IMR-90 (cell line): ENCODE measurements at regions not wholly inside any gene's neighbourhood (a gene's known extent, or its start where the extent isn't known, plus 50 kb on each side); places are given as distances from the start of the nearest gene placed in this dataset.

Experiments
- ATAC-seq: fragments of 200-7000 bp; cut with Tn5 transposase; 2 replicates; pipeline ENCODE4 v1.9.1; 2020; ENCODE audit warnings: low read depth, mild to moderate bottlenecking, moderate library complexity
- BruUV-seq: library from RNA; stranded (reverse); fragments of 400-500 nt; replicated peaks from 2 replicates; lab custom pipeline; 2021; lab: Mats Ljungman, UMichigan
- CTCF ChIA-PET: fragments of 300-600 bp; formaldehyde crosslinking; extraction: SDS; loops from one replicate; lab custom pipeline; 2021; ENCODE audit warnings: antibody characterized with exemption; lab: Yijun Ruan, JAX
- POLR2A ChIA-PET: fragments of 300-600 bp; sonication (Branson Sonifier 250); formaldehyde crosslinking; loops from one replicate; lab custom pipeline; 2022; ENCODE audit warnings: antibody characterized with exemption; ENCODE audit not compliant: unreplicated experiment; lab: Charles Lee
- DNase-seq: peaks from one replicate; pipeline ENCODE4 v3.0.0; 2013
- H2AFZ ChIP-seq: replicated peaks from 2 replicates; pipeline ENCODE3; 2013; ENCODE audit warnings: low read length, mild to moderate bottlenecking; ENCODE audit not compliant: poor library complexity
- H2AK5ac ChIP-seq: 2 replicates; pipeline ENCODE4 v1.6.1; 2013; ENCODE audit warnings: low read depth, low read length, inconsistent platforms
- H2AK9ac ChIP-seq: replicated peaks from 2 replicates; pipeline ENCODE3; 2013; ENCODE audit warnings: mild to moderate bottlenecking, low read depth, low read length, moderate library complexity; ENCODE audit not compliant: poor library complexity
- H2BK120ac ChIP-seq: 2 replicates; pipeline ENCODE4 v1.6.1; 2013; ENCODE audit warnings: low read depth, low read length, inconsistent platforms
- H2BK15ac ChIP-seq: 3 replicates; pipeline ENCODE4 v1.6.1; 2013; ENCODE audit warnings: low read depth, low read length, inconsistent platforms
- H2BK20ac ChIP-seq: 2 replicates; pipeline ENCODE4 v1.6.1; 2013; ENCODE audit warnings: low read depth, mild to moderate bottlenecking, inconsistent platforms, low read length, moderate library complexity
- H2BK5ac ChIP-seq: 2 replicates; pipeline ENCODE4 v1.6.1; 2013; ENCODE audit warnings: mild to moderate bottlenecking, low read depth, low read length, inconsistent platforms; ENCODE audit not compliant: poor library complexity, severe bottlenecking
- H3K14ac ChIP-seq: replicated peaks from 2 replicates; pipeline ENCODE4 v1.6.1; 2013; ENCODE audit warnings: low read depth, low read length, inconsistent platforms
- H3K18ac ChIP-seq: 2 replicates; pipeline ENCODE4 v1.6.1; 2013; ENCODE audit warnings: low read depth, low read length, control low read depth
- H3K23ac ChIP-seq: 2 replicates; pipeline ENCODE4 v1.6.1; 2013; ENCODE audit warnings: low read depth, low read length, inconsistent platforms
- H3K27ac ChIP-seq: 2 replicates; pipeline ENCODE4 v1.5.1; 2013; ENCODE audit warnings: mild to moderate bottlenecking, control low read depth, low read length; ENCODE audit not compliant: insufficient read depth
- H3K27me3 ChIP-seq: 2 replicates; pipeline ENCODE4 v1.6.1; 2013; ENCODE audit warnings: low read length; ENCODE audit not compliant: control insufficient read depth, insufficient read depth
- H3K36me3 ChIP-seq: 2 replicates; pipeline ENCODE4 v1.6.1; 2013; ENCODE audit warnings: low read length, mixed read lengths; ENCODE audit not compliant: control insufficient read depth, insufficient read depth
- H3K4ac ChIP-seq: 2 replicates; pipeline ENCODE4 v1.6.1; 2013; ENCODE audit warnings: low read depth, low read length, inconsistent platforms
- H3K4me1 ChIP-seq: 2 replicates; pipeline ENCODE4 v1.6.1; 2013; ENCODE audit warnings: low read length, mixed read lengths; ENCODE audit not compliant: control insufficient read depth, insufficient read depth
- H3K4me2 ChIP-seq: 2 replicates; pipeline ENCODE4 v1.6.1; 2013; ENCODE audit warnings: low read depth, mild to moderate bottlenecking, control low read depth, low read length, moderate library complexity
- H3K4me3 ChIP-seq: 2 replicates; pipeline ENCODE4 v1.5.1; 2013; ENCODE audit warnings: low read depth, mild to moderate bottlenecking, control low read depth, low read length, moderate library complexity; ENCODE audit not compliant: insufficient read depth
- H3K56ac ChIP-seq: 2 replicates; pipeline ENCODE4 v1.6.1; 2013; ENCODE audit warnings: low read length, inconsistent platforms; ENCODE audit not compliant: insufficient read depth; ENCODE audit errors: extremely low read depth
- H3K79me1 ChIP-seq, 2 experiments: 2 replicates each; pipeline ENCODE4 v1.6.1; 2013; ENCODE audit warnings: low read length in 2 of 2, inconsistent platforms in 1 of 2, low read depth in 1 of 2
- H3K9ac ChIP-seq: 2 replicates; pipeline ENCODE4 v1.6.1; 2013; ENCODE audit warnings: low read depth, low read length, control low read depth
- H3K9me1 ChIP-seq: 2 replicates; pipeline ENCODE4 v1.6.1; 2013; ENCODE audit warnings: low read length, inconsistent platforms; ENCODE audit not compliant: insufficient read depth
- H3K9me3 ChIP-seq: 2 replicates; pipeline ENCODE4 v1.6.1; 2013; ENCODE audit warnings: low read length; ENCODE audit not compliant: control insufficient read depth, insufficient read depth
- H4K20me1 ChIP-seq: 2 replicates; pipeline ENCODE4 v1.6.1; 2013; ENCODE audit warnings: low read length, inconsistent platforms; ENCODE audit not compliant: insufficient read depth
- H4K5ac ChIP-seq: 2 replicates; pipeline ENCODE4 v1.6.1; 2013; ENCODE audit warnings: mild to moderate bottlenecking, low read depth, low read length, control low read depth
- H4K8ac ChIP-seq, 2 experiments: 2 replicates each; pipeline ENCODE4 v1.6.1; 2013; ENCODE audit warnings: low read depth in 2 of 2, low read length in 2 of 2, control low read depth in 1 of 2, inconsistent platforms in 1 of 2
- H4K91ac ChIP-seq: 2 replicates; pipeline ENCODE4 v1.6.1; 2013; ENCODE audit warnings: low read depth, low read length, inconsistent platforms; ENCODE audit not compliant: insufficient read depth
- BHLHE40 ChIP-seq: fragments of 150-350 bp; IDR thresholded peaks from 2 replicates; pipeline ENCODE4 v1.6.1; 2016; ENCODE audit warnings: mild to moderate bottlenecking, low read depth, low read length
- CEBPB ChIP-seq: IDR thresholded peaks from 2 replicates; pipeline ENCODE4 v1.6.1; 2012; ENCODE audit warnings: low read depth, low read length, improper control_type of control experiment
- CHD1 ChIP-seq: IDR thresholded peaks from 2 replicates; pipeline ENCODE4 v1.6.1; 2012; ENCODE audit warnings: low read depth, low read length, improper control_type of control experiment
- CTCF ChIP-seq: conservative IDR thresholded peaks from 2 replicates; pipeline ENCODE4 v1.5.1; 2012; ENCODE audit warnings: mild to moderate bottlenecking, low read depth, low read length, improper control_type of control experiment
- FOS ChIP-seq: fragments of 150-350 bp; IDR thresholded peaks from 2 replicates; pipeline ENCODE4 v1.6.1; 2016; ENCODE audit warnings: low read depth, low read length
- MAFK ChIP-seq: IDR thresholded peaks from 2 replicates; pipeline ENCODE4 v1.6.1; 2012; ENCODE audit warnings: low read depth, low read length, improper control_type of control experiment
- MAZ ChIP-seq: IDR thresholded peaks from 2 replicates; pipeline ENCODE4 v1.6.1; 2012; ENCODE audit warnings: low read depth, mild to moderate bottlenecking, low read length, improper control_type of control experiment, moderate library complexity, borderline replicate concordance
- MXI1 ChIP-seq: IDR thresholded peaks from 2 replicates; pipeline ENCODE4 v1.6.1; 2012; ENCODE audit warnings: low read depth, mild to moderate bottlenecking, low read length, moderate library complexity, borderline replicate concordance
- NFE2L2 ChIP-seq: fragments of 150-350 bp; IDR thresholded peaks from 2 replicates; pipeline ENCODE4 v1.6.1; 2016; ENCODE audit warnings: low read depth, mild to moderate bottlenecking, low read length
- POLR2A ChIP-seq: IDR thresholded peaks from 2 replicates; pipeline ENCODE4 v1.6.1; 2012; ENCODE audit warnings: mild to moderate bottlenecking, low read depth, low read length
- RAD21 ChIP-seq: IDR thresholded peaks from 2 replicates; pipeline ENCODE4 v1.6.1; 2012; ENCODE audit warnings: low read length, improper control_type of control experiment
- RCOR1 ChIP-seq: IDR thresholded peaks from 2 replicates; pipeline ENCODE4 v1.6.1; 2012; ENCODE audit warnings: mild to moderate bottlenecking, low read length, improper control_type of control experiment; ENCODE audit not compliant: insufficient replicate concordance
- RFX5 ChIP-seq: IDR thresholded peaks from 2 replicates; pipeline ENCODE4 v1.8.0; 2012; ENCODE audit warnings: low read depth, mild to moderate bottlenecking, low read length, moderate library complexity
- SMC3 ChIP-seq: fragments of 150-350 bp; IDR thresholded peaks from 2 replicates; pipeline ENCODE4 v1.6.1; 2016; ENCODE audit warnings: low read depth, mild to moderate bottlenecking, antibody characterized with exemption, low read length, moderate library complexity
- USF2 ChIP-seq: fragments of 150-350 bp; IDR thresholded peaks from 2 replicates; pipeline ENCODE4 v1.6.1; 2017; ENCODE audit warnings: mild to moderate bottlenecking, antibody characterized with exemption, low read length, low read depth
- WGBS, 2 experiments: methylation state at CpG; one replicate each; pipeline versions ENCODE4 v1.1.5 to v1.1.7; 2013; ENCODE audit warnings: missing lambda C conversion rate in 2 of 2; ENCODE audit not compliant: insufficient read length in 1 of 2; ENCODE audit errors: extremely low coverage in 2 of 2; 5-methylcytosine and 5-hydroxymethylcytosine counted together
- dilution Hi-C: fragments of 300-500 bp; cut with HindIII; formaldehyde crosslinking; loops from one replicate; pipeline ENCODE4 v1.14.3; 2018; ENCODE audit warnings: low sequenced_read_pairs; ENCODE audit not compliant: unreplicated experiment
- in situ Hi-C: fragments of 300-500 bp; cut with MboI; formaldehyde crosslinking; loops from 3 replicates; pipeline ENCODE4 v1.14.3; 2019; ENCODE audit warnings: low sequenced_read_pairs, inconsistent platforms, mixed read lengths
- intact Hi-C: fragments of 100-400 bp; cut with micrococcal nuclease; formaldehyde crosslinking; loops from 2 replicates; pipeline ENCODE4 v1.10.0; 2022
- TF ChIP-seq, protein P1 (sequence below): fragments of 150-350 bp; IDR thresholded peaks from 2 replicates; pipeline ENCODE4 v1.6.1; 2016; ENCODE audit warnings: low read depth, mild to moderate bottlenecking, low read length, moderate library complexity, borderline replicate concordance

GRCh38 chr10:123588386-123588914 lies 77.7 kb upstream of the GPR26 start:
- no peaks in the 10 kb centered on the region for H3K4me1 ChIP-seq
- H3K36me3 ChIP-seq, result no peaks in the 10 kb centered on the region
- no peak overlapping the region for H2AK5ac ChIP-seq
- H2BK120ac ChIP-seq, result no peak overlapping the region
- DNase-seq, result no peak
- no peak overlapping the region for H3K18ac ChIP-seq
- H4K8ac ChIP-seq, result no peak overlapping the region
- no peaks in the 10 kb centered on the region for H3K79me1 ChIP-seq
- intact Hi-C loops, result no loop called here
- H4K20me1 ChIP-seq, result no peaks in the 10 kb centered on the region
- H2AK9ac ChIP-seq, result no peak overlapping the region
- WGBS, 2 experiments, result 20% methylated on average over 2 of the region's 7 CpGs; no CpG with 5 or more reads in 1 of the 2 experiments
- no peak overlapping the region for H3K23ac ChIP-seq
- in situ Hi-C loops, result loop anchor here (10.0 kb wide), 2 partner anchors 376 to 796 kb away; no protein-coding TSS in a partner anchor
- peaks cover 6% of the 10 kb centered on the region; the same call in 1 of the 2 replicates for H3K9me3 ChIP-seq
- no peak overlapping the region for H3K4ac ChIP-seq
- H3K4me3 ChIP-seq, result no peak overlapping the region
- no peak for ATAC-seq
- H2BK5ac ChIP-seq, result no peak overlapping the region
- H2BK20ac ChIP-seq, result no peak overlapping the region
- POLR2A ChIA-PET, result no interaction called here
- CTCF ChIA-PET, result no interaction called here
- no peaks in the 10 kb centered on the region for H3K9me1 ChIP-seq
- no peak overlapping the region for H3K4me2 ChIP-seq
- no peak overlapping the region for H3K27ac ChIP-seq
- H4K5ac ChIP-seq, result no peak overlapping the region
- no peak overlapping the region for H3K14ac ChIP-seq
- no peak overlapping the region for H2BK15ac ChIP-seq
- TF ChIP-seq BHLHE40 (no peak), CHD1 (no peak), MAFK (no peak), FOS (no peak), MXI1 (no peak), CTCF (no peak), USF2 (no peak), SMC3 (no peak), RAD21 (no peak), CEBPB (no peak), NFE2L2 (no peak), RFX5 (no peak), RCOR1 (no peak), MAZ (no peak), POLR2A (no peak)
- TF ChIP-seq, protein P1, sequence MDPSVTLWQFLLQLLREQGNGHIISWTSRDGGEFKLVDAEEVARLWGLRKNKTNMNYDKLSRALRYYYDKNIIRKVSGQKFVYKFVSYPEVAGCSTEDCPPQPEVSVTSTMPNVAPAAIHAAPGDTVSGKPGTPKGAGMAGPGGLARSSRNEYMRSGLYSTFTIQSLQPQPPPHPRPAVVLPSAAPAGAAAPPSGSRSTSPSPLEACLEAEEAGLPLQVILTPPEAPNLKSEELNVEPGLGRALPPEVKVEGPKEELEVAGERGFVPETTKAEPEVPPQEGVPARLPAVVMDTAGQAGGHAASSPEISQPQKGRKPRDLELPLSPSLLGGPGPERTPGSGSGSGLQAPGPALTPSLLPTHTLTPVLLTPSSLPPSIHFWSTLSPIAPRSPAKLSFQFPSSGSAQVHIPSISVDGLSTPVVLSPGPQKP, result no peak
- H4K91ac ChIP-seq, result no peak overlapping the region
- no peak overlapping the region for H3K9ac ChIP-seq
- dilution Hi-C loops, result no loop called here
- no peak overlapping the region for H2AFZ ChIP-seq
- BruUV-seq, result no TSS peak
- no peaks in the 10 kb centered on the region for H3K27me3 ChIP-seq
- H3K56ac ChIP-seq, result no peak overlapping the region
